HG03442 (cell line): ENCODE measurements at regions not wholly inside any gene's neighbourhood (a gene's known extent, or its start where the extent isn't known, plus 50 kb on each side); places are given as distances from the start of the nearest gene placed in this dataset.
"Not testable (repeated sequence)": the region's sequence is repeated elsewhere in the genome, so short reads cannot be mapped to it uniquely, and the experiment has no call there.

ENCODE experiments used
- ATAC-seq: cut with Tn5 transposase; IDR thresholded peaks from one replicate; pipeline ENCODE4 v1.9.1; 2021; ENCODE audit warnings: mild to moderate bottlenecking, moderate library complexity; ENCODE audit not compliant: unreplicated experiment

DNA sequence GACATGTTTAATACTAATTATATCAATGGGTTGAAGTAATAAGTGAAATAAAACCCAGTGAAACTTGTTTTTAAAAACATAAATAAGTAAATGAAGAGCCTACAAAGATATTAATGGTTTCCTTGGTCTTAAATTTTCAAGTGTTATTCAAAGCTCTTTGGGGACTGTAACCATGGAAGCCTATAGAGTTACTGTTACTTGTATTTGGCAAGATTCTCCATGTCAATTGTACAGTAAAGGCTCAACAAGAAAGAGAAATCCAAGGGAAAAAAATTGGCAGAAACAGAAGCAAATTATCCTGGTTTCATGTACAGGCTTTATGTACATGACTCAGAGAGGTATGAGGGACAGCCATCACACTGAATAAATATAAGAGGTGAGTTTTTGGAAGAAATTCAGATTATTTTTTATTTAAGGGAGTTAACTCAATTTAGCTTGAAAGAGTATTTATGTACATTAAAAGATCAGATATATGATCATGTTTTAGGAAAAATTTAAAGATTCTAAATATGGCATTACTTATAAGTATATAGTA, 151.1 kb upstream of the HMGA2 start:
- no peak for ATAC-seq

DNA sequence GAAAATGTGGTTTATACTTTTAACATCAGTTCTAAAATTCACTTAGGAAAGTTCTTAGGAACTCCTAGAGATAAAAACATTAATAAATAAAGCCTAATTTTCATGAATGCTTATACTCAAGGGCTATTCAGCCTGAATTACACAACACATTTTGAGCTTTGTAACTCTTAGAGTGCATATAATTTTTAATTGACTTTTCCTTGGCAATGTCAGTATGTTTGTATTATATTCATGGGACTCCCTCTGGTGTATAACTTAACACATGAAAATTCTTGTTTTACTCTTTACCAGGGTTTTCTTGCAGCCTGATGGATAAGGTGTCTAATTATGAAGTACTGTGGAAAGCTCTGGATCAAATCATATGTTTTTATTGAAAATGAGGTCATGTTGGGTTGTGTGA, 150.6 kb upstream of the HMGA2 start:
- ATAC-seq, result no peak

DNA sequence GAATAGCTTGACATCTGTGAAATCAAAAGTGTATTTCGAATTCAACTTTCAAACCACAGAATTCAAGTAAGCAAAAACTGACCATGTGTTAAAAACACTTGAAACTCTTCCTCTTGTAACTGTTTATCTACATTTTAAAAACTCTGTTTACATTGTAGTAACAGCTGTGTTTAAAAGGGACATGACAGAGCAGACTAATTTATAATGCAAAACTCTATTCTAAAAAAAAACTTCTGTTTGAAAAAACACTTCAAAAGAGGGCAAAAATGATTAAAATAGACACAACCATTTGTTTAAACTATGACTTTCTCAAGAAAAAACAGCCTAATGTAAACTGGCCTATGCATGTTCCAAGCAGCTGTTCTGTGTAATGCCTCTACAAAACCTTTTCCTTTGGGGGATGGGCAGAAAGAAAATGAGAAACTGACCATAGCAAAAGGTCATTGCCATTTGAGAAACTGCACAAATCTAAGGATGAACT, 149.1 kb upstream of the HMGA2 start:
- ATAC-seq, result no peak

DNA sequence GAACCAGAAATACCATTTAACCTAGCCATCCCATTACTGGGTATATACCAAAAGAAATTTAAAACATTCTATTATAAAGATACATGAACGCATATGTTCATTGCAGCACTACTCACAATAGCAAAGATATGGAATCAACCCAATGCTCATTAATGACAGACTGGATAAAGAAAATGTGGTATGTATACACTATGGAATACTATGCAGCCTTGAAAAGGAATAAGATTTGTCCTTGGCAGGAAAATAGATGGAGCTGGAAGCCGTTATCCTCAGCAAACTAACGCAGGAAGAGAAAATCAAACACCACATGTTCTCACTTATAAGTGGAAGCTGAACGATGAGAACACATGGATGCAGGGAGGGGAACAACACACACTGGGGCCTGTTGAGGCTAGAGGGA, 146.1 kb upstream of the HMGA2 start:
- ATAC-seq, result not testable (repeated sequence)

GRCh38 chr12:65681226-65681625, 143.1 kb upstream of the HMGA2 start:
- ATAC-seq, result no peak

DNA sequence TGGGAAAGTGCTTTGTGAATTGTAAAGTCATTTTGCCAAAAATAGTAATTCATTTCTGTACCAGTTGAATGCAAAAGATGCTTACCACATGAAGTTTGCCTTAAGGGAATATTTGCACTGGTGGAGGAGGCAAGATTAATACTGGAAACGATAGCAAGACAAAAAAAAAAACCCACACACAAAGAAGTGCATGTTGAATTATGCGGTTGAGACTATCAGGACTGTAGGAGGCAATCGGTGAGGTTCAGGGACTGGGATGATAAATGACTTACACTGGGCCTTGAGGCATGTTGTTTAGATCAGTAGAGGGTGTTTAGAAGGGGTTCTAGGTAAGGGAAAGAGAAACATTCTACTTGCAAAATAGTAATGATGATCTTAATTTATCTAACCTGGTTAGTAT, 142.2 kb upstream of the HMGA2 start:
- ATAC-seq, result no peak

GRCh38 chr12:65684906-65685305, 139.4 kb upstream of the HMGA2 start:
- ATAC-seq, result no peak

DNA sequence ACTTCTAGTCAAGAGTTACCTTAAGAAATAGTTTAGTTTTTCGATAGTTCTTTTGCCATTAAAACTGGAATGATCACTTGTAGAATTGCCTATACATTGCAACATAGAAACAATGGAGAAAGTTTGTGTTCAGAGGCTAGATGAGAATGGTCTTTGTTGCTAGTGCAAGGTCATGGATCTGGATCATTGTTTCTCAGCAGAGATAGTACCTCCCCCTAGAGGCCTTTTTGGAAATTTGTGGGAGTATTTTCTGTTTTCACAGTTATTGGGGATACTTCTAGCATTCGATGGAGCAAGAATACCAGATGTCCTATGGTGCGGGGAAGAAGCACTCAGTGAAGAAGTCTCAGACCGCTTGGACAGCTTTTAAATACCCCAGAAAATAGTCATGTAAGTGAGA, 138.8 kb upstream of the HMGA2 start:
- no peak for ATAC-seq

GRCh38 chr12:65689508-65689907, 134.8 kb upstream of the HMGA2 start:
- no peak for ATAC-seq

DNA sequence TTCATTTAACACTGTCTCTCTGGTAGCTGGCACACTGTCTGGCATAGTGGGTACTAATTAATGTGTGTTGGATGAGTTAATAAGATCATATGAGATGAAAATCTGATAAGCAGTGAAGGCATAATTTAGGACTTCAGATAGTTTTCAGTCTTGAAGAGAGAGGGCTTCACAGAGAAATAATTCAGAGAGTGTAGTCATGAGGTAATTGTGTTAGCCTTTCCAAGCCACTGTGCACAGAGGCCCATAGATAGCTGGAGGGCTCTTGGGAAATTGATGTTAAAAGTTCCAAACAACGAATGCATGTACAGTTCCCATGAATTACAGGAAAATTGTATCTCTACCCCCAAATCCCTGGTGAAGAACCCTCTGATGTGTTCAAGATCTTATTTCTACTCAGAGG, 133.8 kb upstream of the HMGA2 start:
- no peak for ATAC-seq

DNA sequence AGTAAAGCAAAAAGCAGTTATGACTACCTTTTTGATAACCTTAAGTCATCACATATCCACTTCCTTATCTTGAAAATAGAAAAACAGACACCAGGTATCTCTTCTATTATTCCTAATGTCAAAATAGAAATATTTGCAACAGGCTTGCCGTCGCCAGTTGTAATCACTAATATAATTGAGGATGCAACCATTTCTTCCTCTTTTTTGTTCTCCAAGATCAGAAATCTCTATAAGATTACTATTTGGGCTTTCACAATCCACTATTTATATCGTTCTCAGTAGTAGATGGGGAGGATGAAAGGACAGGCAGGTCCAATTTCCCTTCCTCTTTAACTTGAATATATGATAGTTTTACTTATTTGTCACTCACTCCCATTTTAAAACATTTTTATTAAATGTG, 130.2 kb upstream of the HMGA2 start:
- no peak for ATAC-seq

DNA sequence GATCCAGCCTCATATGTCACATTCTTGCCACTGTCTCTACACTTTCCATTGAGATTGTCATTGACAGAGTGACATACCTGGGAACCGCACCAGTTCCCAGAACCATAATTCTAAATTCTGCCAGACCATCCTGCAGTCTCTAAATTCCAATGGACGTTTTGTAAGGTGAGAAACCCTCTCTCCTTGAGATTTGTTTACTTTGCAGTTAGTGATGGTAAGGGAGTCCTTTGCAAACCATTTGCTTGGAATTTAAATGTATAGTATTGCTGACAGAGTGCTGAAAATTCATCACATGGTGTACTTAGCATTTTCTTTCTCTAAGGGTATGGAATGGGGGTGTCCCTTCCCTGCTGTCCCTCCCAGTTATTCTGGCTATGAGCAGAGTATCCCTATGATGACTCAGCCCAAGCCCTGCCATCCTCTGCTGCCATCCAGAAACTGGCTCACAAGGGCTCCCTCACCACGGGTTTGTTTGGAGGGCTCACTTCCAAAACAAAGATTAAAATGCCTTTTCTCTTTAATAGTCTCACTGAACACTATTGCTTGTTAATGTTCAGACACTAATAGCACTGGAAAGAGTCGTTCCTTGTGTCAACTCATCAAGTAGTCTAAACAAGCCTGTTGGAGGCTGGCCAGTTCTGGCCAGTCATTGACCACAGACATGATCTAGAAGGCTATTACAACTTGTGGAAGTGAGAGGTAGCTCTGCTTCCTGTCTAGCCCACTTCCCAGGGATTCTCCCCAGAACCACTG, 129.0 kb upstream of the HMGA2 start:
- ATAC-seq, result no peak

GRCh38 chr12:65696227-65696626, 128.1 kb upstream of the HMGA2 start:
- ATAC-seq, result no peak

- no peak for ATAC-seq
Measured at GRCh38 chr12:65699251-65699650, 125.0 kb upstream of the HMGA2 start.

- no peak for ATAC-seq
Measured at GRCh38 chr12:65703176-65703575, 121.1 kb upstream of the HMGA2 start.

GRCh38 chr12:65705380-65705876, 118.9 kb upstream of the HMGA2 start:
- ATAC-seq, result no peak

GRCh38 chr12:65707051-65707450, 117.2 kb upstream of the HMGA2 start:
- no peak for ATAC-seq

- no peak for ATAC-seq
Measured at GRCh38 chr12:65712260-65713004, 111.9 kb upstream of the HMGA2 start.

GRCh38 chr12:65715961-65716360, 108.3 kb upstream of the HMGA2 start:
- no peak for ATAC-seq

DNA sequence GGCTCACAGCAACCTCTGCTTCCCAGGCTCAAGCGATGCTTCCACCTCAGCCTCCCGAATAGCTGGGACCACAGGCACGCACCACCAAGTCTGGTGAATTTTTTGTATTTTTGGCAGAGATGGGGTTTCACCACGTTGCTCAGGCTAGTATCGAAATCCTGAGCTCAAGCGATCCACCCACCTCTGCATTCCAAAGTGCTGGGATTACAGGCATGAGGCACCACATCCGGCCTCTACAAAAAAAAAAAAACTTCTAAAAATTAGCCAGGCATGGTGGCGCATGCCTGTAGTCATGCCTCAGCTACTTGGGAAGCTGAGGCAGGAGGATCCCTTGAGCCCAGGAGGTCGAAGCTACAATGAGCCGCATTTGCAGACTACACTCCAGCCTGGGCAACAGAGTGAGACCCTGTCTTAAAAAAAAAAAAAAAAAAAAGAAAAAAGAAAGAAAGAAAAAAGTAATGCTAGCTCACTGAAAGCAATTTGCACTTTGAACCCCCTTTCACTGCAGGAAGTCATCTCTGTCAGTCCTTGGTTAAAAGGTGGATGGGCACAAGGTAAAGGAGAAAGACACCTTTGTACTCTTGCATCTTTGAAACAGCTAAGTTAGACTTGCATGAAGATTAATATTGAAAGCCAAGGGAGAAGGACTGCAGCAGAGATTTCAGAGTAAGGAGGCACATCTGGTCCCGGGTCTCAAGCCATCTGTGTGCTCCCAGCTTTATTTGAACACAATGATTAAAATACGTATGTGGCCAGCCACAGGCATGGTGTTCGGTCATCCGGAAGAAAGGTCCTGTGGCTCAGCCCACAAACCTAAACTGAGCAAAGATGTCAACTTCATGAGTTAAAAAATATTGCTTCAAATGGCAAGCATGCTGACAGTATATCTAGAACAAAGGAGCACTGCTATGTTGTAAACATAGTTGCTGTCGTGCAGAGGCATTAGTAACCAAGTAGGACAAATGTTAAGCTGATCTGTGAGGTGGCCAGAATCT, 103.8 kb upstream of the HMGA2 start:
- ATAC-seq, result no peak
